ENCODE measurements at regions not wholly inside any gene's neighbourhood (a gene's known extent, or its start where the extent isn't known, plus 50 kb on each side); places are given as distances from the start of the nearest gene placed in this dataset.

GRCh38 chr2:2662847-2663356 is 331.8 kb upstream of the MYT1L start:
- TF ChIP-seq POLR2AphosphoS5 (IDR thresholded peaks at IDR 0.05) (no peak), EP300 (IDR thresholded peaks at IDR 0.05) (no peak)

All from suprapubic skin (tissue), 4 donors.